T-helper 1 cell (primary cell): ENCODE measurements at regions not wholly inside any gene's neighbourhood (a gene's known extent, or its start where the extent isn't known, plus 50 kb on each side); places are given as distances from the start of the nearest gene placed in this dataset.

Experiments used
- DNase-seq, 5 donors: peaks; one replicate each; pipeline ENCODE4 v3.0.0-alpha.2; 2012 to 2020

DNA sequence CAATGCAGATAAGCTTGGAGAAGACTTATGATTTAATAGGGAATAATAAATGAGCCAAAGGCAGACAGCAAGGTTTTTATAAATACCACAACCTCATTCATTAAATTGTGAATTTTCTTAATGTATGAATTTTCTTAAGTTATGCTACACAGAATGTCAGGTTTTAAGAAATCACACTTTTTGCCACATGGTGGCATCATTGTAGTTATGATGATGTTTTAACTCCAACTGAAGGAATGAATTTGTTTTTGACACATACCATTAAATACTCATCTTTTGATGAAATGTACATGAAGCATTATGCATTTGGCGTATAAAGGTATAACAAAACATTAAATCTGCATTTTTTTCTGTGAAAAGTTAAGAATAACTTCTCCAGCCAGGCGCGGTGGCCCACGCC is 524.1 kb upstream of the FBXO33 start:
- no peak for DNase-seq

DNA sequence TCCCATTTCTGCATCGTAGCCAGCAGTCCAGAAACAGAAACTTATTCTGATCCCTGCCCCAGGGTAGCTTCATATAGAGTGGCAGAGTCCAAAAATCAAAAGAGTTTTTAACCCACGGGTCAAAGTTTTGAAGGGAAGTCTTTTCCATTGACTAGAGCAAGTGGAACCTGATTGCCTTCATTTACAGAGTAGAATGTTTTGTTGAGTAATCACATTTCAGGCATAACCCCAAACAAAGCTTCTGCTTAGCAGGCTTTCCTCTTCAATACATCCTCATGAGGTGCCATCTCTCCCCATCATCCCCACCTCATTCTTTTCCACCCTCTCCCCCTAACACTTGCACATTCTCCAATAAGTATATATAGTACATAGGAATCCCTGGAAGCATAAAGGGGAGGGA is 516.0 kb upstream of the FBXO33 start:
- DNase-seq = no peak

DNA sequence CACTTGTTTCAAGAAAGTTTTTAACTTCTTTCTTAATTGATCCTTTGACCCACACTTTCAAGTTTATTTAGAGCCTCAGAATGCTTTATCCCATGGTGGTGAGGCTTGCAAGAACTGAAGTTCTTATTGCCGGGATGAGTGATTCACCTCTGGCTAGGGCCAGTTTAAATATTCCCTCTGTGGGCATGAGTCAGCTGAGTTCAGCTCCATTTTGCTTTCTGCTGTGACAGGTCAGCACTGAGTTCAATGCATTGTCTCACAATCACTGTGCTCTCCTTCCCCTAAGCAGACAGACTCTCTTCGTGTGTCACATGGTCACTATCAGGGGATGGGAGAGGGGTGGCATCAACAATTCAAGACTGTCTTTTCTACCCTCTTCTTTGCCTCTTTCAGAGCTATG is 514.6 kb upstream of the FBXO33 start:
- DNase-seq = no peak

DNA sequence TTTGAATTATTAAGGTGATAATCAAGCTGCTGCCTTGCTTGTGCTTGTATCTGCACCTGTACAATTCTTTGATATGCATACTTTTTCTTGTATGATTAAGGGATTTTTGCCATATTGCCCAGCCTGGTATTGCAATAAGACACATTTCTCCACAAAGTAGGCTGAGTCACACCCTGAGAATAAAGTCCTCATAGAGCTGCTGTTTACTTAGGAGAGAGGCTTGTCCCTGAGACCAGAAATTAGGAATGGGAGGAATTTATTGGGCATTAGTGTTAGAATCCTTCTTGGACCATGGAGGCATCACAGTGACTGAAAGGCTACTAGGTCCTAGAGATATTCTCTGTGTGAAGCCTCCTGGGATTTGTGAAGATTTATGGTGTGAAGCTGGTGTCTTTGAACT is 506.8 kb upstream of the FBXO33 start:
- DNase-seq = no peak

DNA sequence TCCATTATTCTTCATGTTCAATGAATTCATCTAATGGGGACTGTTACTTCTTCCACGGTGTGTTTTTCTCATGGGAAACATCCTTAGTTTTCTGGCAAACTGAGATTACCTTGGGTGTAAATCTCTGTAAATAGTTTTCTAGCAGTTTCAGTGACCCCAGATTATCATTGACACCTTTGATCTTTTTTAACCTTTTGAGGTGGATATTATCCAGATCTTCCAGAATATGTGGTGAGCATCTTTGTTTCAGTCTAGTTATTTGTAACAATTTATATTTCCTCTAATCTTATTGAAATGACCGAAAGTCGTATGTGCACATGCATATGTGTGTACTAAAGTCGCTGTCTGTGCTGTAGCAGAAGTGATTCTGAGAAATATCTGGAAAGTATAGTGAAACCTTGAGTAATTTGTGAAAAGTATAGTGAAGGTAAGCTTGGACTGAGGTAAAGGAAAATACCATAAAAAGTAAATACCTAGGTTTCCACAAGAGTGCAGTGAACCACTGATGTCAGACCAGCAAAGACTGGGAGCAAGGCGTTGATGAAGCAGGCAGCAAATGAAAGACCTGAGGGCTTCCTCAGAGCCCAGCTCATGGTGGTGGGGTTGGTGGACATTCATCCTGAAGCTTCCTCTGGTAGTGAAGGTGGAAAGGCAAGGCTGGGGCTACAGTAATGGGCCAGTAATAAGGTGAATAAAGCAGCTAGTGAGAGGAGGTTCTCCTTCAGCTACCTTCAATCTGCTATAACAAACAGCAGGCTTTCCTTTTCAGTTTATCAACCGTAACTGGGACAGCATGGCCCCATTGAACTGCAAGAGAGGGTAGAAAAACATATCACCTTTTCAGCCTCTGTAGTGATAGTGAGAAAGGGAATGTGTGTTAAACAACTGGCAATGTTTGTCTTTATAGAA is 480.2 kb upstream of the FBXO33 start:
- DNase-seq = peak in 1 of 5 donors; percentile 0

DNA sequence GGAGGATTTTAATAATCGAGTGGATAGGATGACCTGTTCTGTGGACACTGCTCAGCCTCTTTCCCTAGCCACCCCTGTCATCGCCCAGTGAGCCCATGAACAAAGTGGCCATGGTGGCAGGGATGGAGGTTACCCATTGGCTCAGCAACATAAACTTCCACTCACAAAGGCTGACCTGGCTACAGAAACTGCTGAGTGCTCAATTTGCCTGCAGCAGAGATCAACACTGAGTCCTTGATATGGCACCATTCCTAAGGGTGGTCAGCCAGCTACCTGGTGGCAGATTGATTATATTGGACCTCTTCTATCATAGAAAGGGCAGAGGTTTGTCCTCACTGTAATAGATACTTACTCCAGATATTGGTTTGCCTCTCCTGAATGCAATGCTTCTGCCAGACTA is 465.4 kb upstream of the FBXO33 start:
- DNase-seq = no peak

DNA sequence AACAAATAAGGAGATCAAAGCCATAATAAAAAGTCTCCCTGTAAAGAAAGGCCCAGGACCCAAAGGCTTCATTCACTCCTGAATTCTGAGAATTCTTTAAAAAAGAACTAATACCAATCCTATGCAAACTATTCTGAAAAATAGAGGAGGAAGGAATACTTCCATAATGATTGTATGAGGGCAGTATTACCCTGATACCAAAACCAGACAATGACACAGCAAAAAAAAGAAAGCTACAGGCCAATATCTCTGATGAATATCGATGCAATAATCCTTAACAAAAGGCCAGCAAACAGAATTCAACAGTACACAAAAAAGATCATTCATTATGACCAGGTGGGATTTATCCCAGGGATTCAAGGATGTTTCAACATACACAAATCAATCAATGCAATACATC is 457.8 kb upstream of the FBXO33 start:
- DNase-seq = no peak

DNA sequence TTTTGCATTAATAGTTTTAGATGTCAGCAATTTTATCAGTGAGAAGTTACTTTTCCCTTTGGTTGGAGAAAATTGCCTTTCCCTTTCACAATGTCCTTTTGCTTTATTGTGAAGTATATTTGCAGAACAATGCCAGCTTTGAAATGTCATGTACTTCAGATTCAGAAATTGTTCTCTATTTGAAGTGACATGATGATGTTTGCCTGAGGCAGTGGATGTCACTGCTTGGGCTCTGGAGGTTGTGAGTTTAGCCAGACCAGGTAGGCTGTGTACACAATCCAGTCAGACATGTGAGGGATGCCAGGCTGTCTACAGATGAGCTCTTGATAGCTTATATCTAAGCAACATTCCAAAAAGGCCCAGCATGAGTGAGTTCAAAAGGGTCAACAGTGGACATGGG is 451.9 kb upstream of the FBXO33 start:
- no peak for DNase-seq

DNA sequence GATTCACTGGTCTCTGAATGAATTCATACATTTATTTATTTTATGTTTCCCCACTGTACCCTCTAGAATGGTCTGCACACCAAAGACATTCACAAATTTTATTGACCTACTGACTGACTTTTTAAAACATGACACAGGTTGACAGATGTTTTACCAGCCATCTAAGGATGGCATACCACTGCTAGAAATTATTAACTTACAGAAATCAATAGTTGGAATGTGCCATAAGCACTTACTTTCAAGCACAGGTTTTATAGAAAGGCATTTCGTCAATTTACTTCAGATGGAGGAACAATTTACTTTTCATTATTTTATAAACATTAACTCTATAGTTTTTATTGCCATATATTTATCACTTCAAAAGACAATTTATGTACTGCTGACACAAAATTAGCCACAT is 448.7 kb upstream of the FBXO33 start:
- DNase-seq = no peak

DNA sequence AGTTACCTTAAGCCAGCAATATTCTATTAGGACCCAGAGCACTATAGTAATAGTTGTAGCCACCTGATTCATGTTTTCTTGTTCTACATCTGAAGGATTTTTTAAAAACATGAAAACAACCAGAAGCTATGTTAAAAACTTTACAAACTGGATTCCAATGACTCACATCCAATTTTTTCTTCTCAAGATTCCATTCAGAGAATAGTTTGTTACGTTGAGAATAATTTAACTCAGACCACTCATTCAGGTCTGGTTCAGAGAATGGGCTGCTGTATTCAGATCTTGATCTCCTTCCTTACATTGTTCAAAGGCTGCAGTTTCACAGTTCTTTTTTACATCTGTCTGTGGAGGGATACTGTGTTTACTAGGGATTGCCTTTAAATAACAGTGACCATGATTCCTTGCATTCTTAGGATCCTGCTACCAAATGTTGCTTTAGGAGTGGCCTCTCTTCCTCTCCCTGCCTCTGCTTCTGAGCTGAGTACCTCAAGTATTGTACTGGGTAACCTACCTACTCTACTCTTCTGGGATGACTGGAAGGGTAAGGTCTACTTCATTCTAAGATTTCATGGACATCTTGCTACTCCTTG is 448.0 kb upstream of the FBXO33 start:
- no peak for DNase-seq

DNA sequence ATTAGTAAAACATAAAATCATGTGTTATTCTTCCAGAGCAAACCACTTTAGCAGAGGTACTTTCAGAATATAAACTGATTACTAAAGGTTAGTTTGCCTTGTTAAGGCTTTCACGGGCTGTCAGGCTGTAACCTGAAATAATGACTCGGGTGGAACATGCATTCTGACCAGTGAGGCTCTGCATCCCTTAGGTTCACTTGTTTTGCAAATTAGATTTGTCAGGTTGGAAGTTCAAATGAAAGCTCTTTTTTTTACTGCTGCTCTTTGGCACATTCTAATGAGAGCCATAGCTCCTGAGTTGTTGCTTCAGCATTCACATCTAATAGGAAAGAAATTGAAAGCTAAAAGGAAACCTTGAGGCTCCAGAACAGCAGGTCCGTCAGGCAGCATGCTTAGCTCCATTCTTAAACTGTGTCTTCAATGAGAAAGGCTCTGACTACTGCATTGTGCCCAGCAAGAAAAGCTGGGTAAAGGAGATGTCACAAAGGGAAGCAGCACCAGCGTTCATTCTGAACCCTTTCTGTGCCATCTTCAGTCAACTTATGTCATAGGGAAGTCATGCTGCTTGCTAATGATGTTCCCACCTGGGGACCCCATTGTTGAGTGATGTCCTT is 445.5 kb upstream of the FBXO33 start:
- DNase-seq = no peak

DNA sequence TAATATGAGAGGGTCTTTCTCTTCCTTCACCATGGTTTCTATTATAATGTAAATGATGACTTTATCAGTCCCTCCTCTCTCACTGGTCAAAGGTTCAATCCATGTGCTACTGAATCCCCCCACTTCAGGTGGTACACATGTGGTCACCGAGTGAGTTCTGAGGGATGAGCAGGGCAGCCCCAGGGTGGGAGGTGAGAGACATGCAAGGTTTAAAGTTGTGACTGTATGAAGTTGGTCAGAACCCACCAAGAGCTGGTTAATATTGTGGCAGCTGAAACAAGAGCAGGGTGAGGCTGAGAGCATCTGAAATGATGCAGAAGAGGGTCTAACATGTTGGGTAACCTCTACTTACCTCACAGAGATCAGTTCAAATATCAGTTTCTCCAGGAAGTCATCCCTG is 444.7 kb upstream of the FBXO33 start:
- DNase-seq = no peak

DNA sequence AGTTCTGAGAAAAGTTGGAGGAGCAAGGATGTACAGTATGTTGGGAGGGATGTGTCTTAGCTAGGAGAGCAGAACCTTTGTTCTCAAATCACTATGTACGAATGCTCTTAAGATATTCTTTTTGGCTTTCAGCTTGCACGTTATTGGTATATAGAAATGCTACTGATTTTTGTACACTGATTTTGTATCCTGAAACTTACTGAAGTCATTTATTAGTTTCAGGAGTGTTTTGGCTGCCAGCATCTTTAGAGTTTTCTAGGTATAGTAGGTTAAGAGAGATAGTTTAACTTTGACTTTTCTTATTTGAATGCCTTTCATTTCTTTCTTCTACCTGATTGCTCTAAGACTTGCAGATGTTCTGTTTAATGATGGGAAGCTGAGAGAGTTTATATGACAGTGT is 442.8 kb upstream of the FBXO33 start:
- no peak for DNase-seq

DNA sequence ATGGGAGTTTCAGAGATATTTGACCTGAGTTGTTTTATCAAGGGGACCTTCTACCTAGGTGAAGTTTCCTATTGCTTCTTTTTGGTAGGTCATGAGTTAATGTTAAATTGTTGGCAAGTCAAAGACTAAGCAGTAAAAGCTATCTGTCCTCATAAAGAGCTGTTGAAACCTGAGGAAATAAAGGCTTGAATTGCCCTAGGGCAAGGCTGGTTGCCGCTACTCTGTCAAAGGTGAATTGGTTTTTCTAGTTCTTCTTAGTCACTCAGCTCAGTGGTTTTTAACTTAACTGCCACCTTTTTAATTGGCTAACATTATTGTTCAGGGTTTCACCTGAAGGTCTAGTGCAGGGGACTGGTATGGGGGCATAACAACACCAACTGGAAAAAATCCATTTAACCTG is 441.6 kb upstream of the FBXO33 start:
- no peak for DNase-seq

DNA sequence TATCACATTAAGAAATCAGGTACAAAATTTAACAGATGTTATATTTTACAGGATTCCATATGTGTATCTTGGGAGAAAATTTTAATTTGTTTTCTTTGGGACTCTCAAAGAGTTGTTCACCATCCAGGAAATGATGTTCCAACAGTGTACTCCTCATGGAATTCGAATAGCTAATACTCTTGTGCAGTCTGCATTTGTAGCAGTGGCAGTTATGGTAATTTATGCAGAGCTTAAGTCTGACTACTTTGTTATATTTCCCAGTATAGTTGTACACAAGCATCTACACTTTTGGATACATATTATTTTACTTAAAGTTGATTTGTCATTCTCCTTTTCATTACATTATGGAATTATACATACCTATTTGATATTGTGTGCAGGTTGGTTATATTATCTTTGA is 436.7 kb upstream of the FBXO33 start:
- no peak for DNase-seq

DNA sequence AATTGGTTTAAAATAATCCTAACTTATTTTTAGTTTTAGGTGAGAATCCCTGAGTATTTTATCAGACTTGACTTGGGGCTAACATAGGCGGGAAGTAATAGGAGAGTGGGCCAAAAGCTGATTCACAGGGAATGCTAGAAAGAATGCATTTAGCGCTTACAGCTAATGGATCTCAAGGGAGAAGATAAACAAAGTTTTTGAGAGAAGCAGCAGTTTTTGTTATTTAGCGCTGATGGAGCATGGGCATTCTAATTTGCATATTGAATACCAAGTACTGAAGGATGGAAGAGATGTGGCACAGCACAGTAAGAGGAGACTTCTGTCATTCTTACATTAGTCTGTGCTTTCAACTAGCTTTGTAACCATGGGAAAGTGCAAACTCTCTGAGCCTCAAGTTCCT is 436.0 kb upstream of the FBXO33 start:
- no peak for DNase-seq

DNA sequence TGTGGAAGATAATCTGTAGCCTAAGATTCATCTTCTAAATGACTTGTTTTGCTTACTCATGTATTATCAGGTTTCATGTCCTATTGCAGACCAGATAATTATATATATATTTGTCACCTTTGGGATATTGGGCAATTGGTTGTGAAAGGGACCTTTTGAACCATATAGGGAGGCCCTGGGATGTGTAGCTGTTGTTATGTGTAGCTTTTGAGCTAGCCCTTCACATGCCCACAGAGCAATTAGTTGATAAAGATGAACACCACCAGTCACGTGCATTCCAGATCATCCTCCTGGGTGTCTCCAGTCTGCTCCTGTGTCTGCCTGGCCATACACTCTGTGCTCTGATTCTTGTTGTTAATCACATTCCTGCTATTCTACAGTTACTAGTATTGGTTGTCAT is 431.2 kb upstream of the FBXO33 start:
- no peak for DNase-seq

DNA sequence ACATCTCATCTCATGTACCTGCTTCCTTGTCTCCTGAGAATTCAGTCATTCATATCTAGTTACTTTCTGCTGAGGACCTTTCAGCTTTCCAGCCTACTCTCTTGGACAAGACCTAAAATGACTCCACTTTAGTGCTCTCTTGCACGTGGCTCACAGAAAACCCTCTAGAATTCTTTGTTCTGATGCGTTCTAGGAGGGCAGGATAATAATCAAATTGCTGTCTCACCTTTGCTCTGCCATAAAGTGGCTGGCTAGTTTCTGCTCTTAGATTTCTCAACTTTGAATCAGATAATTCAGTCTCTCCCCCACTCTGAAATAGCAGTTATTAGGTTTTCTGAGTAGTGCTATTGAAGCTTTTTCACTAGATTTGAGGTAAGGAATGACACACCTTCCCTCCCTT is 429.5 kb upstream of the FBXO33 start:
- DNase-seq = no peak

DNA sequence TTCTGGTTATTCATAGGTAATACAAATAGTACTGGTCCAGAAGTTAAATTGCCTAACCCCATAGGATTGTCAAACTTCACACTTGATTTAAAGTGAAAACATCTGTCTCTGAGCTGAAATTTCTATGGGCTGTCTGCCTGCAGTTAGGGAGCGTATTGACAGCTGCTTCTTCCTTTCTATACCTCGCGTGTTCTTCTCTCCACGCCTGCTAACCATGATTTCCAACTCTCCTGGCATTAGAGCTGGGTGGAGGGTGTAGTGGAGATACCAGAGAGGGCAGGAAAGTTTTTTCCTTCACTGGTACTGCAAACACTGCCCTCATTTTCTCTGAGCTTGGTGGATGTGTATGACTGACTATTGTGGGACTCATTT is 429.0 kb upstream of the FBXO33 start:
- DNase-seq = no peak

DNA sequence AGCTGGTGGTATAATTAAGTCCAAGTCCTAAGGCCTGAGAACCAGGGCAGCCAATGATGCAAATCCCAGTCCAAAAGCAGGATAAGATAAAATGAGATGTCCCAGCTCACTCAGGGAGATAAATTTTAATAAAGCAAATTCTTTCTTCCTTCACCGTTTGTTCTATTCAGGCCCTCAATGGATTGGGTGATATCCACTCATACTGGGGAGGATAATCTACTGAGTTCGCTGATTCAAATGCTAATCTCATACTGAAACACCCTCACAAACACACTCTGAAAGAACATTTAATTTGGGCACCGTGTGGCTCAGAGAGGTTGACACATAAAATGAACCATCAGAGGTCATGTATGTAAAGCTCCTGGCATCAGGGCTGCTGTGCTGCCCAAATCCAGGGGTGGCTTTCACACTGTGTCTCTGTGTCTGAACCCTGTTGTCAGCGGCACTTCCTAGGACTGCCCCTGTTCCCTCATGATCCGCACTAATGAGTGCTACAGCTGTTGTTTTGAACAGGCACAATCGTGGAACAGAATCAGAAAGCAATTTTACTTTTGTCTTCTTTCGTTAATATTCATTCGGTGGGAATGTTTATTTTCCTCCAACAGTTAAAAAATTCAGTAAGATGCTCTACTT is 428.5 kb upstream of the FBXO33 start:
- no peak for DNase-seq

DNA sequence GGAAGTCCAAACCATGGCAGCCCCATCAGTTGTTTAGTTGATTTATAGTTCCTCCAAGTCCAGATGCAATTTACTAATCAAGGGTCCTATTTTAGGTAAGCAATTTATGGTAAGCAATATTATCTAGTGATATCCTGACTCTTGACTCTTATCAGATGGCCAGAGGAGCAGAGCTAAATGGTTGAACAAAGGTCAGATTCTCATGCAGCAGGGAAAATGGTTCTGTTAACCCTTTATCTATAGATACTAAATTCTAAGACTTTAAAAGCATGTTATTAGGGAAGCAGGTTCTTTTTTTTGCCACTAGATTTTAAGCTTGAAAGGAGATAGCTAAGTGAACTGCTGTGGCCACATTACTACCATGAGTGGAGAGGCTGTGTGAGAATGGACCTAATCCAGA is 427.1 kb upstream of the FBXO33 start:
- no peak for DNase-seq

DNA sequence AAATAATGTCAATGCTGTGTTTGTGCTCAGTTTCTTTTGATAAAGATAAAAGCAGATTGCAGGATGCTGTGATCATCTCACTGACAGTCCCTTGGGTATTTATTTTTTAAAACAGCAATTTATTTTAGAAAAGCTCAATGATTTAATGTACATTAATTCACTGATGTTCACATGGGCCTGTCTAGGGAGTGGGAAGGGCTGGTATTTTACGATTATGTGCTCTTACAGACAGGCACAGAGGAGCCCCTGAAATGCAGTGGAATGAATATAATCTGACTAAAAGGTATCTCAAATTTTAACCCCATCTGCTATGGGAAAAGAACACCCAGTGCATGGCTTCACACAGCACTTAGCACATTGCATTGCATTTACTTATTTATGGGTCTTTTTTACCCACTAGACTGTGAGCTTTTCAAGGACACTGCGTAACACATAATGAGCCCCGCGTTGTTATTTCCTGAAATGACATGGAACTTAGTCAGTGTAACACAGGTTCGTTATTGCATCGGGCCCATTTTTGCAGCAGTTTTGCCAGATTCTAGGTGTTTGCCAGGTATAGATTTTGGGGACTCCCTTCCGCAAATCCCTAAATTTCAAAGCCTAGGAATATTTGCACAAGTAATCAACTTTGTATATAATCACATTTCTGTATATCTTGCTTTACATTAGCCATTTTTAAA is 425.3 kb upstream of the FBXO33 start:
- no peak for DNase-seq

DNA sequence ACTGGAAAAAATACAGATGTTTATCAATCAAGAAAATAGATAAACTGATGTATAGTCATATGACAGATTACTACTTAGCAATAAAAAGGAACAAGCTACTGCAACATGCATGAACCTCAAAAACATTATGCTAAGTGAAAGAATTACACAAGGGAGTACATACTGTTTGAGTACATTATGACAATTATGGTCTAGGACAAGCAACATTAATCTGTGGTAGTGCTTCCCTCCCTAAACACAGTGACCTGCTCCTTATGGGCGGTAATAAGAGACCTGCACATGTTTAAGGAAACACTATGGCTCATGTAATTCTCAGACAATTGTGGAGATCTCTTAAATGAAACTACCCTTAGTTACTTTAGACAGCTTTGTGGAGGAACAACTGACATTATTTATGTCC is 421.2 kb upstream of the FBXO33 start:
- no peak for DNase-seq
